OCI-LY3 (cell line): ENCODE measurements at regions not wholly inside any gene's neighbourhood (a gene's known extent, or its start where the extent isn't known, plus 50 kb on each side); places are given as distances from the start of the nearest gene placed in this dataset.

Experiments used
- CTCF ChIP-seq: fragments of 200-600, 300-600 bp; sonication (generic); IDR thresholded peaks from 2 replicates; pipeline ENCODE4 v1.5.1; 2014; ENCODE audit warnings: antibody characterized with exemption, low read length, low read depth
- EZH2phosphoT487 ChIP-seq: fragments of 200-600 bp; shearing (Covaris generic); IDR thresholded peaks from 2 replicates; pipeline ENCODE4 v1.6.1; 2018; ENCODE audit warnings: antibody characterized with exemption, mixed run types, low read depth

- TF ChIP-seq EZH2phosphoT487 (no peak), CTCF (no peak)
Measured at GRCh38 chr4:16418814-16419213, 192.5 kb upstream of the TAPT1 start.
